ENCODE measurements at regions not wholly inside any gene's neighbourhood (a gene's known extent, or its start where the extent isn't known, plus 50 kb on each side); places are given as distances from the start of the nearest gene placed in this dataset.
A peak's percentile ranks its signal among the peaks of the same experiment; 100 is the strongest.

DNA sequence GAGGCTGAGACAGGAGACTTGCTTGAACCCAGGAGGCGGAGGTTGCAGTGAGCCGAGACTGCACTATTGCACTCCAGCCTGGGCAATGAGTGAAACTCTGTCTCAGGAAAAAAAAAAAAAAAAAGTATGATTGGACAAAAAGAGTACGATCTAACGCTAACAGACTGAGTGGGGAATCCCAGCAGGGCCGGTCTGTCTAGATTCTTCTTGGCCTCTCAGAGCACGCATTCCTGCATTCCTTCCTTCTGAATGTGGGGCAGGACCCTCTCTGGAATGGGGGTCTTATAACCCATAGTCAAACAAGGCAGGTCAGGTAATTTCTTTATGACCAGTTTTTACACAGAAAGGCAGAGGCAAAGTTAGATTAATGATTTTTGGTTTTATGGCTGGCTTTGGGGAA lies 92.0 kb upstream of the PPM1J start:
- TF ChIP-seq SIN3A (IDR thresholded peaks at IDR 0.05; ENCODE audit: borderline replicate concordance, insufficient read depth, low read length) (no peak), POLR2AphosphoS5 (IDR thresholded peaks at IDR 0.05; ENCODE audit: low read depth, low read length) (no peak), FOXP2 (optimal IDR thresholded peaks at IDR 0.05; ENCODE audit: borderline replicate concordance, extremely low read depth, extremely low read length, insufficient read depth) (no peak), TAF1 (IDR thresholded peaks at IDR 0.05; ENCODE audit: borderline replicate concordance, insufficient read depth, low read length) (no peak)
- TF ChIP-seq, protein P1, sequence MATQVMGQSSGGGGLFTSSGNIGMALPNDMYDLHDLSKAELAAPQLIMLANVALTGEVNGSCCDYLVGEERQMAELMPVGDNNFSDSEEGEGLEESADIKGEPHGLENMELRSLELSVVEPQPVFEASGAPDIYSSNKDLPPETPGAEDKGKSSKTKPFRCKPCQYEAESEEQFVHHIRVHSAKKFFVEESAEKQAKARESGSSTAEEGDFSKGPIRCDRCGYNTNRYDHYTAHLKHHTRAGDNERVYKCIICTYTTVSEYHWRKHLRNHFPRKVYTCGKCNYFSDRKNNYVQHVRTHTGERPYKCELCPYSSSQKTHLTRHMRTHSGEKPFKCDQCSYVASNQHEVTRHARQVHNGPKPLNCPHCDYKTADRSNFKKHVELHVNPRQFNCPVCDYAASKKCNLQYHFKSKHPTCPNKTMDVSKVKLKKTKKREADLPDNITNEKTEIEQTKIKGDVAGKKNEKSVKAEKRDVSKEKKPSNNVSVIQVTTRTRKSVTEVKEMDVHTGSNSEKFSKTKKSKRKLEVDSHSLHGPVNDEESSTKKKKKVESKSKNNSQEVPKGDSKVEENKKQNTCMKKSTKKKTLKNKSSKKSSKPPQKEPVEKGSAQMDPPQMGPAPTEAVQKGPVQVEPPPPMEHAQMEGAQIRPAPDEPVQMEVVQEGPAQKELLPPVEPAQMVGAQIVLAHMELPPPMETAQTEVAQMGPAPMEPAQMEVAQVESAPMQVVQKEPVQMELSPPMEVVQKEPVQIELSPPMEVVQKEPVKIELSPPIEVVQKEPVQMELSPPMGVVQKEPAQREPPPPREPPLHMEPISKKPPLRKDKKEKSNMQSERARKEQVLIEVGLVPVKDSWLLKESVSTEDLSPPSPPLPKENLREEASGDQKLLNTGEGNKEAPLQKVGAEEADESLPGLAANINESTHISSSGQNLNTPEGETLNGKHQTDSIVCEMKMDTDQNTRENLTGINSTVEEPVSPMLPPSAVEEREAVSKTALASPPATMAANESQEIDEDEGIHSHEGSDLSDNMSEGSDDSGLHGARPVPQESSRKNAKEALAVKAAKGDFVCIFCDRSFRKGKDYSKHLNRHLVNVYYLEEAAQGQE (IDR thresholded peaks at IDR 0.05; ENCODE audit: insufficient read depth in 1 of 2, low read depth in 2 of 2, low read length in 2 of 2) = no peak

DNA sequence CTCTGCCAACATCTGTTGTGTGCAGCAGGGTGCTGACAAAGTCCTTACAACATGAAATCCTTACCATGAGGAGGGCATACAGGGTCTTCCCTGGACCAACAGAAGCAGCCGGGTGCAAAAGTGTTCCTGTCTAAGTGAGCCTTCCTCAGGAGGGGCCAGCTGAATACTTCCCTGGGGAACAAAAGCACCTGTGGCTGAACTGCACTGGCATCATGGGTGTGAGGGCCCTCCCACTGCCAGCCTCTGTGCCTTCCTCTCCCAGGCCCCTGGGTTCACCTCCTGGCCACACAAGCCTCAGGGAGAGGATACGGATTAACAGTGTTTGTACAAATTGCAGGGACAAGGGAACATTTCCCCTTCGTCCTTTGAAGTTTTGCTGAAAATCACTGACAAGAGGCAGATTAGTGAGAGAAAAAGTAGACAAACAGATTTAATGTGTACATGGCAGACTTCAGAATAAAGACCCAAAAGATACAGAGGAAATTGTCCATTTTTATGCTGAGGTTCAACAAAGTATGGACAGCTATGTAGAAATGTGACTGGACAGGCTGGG lies 91.0 kb upstream of the PPM1J start:
- TF ChIP-seq TAF1 (IDR thresholded peaks at IDR 0.05; ENCODE audit: borderline replicate concordance, insufficient read depth, low read length) (no peak), SIN3A (IDR thresholded peaks at IDR 0.05; ENCODE audit: borderline replicate concordance, insufficient read depth, low read length) (no peak), POLR2AphosphoS5 (IDR thresholded peaks at IDR 0.05; ENCODE audit: low read depth, low read length) (no peak), FOXP2 (optimal IDR thresholded peaks at IDR 0.05; ENCODE audit: borderline replicate concordance, extremely low read depth, extremely low read length, insufficient read depth) (no peak)
- TF ChIP-seq, protein P1 (IDR thresholded peaks at IDR 0.05; ENCODE audit: insufficient read depth in 1 of 2, low read depth in 2 of 2, low read length in 2 of 2) = no peak

DNA sequence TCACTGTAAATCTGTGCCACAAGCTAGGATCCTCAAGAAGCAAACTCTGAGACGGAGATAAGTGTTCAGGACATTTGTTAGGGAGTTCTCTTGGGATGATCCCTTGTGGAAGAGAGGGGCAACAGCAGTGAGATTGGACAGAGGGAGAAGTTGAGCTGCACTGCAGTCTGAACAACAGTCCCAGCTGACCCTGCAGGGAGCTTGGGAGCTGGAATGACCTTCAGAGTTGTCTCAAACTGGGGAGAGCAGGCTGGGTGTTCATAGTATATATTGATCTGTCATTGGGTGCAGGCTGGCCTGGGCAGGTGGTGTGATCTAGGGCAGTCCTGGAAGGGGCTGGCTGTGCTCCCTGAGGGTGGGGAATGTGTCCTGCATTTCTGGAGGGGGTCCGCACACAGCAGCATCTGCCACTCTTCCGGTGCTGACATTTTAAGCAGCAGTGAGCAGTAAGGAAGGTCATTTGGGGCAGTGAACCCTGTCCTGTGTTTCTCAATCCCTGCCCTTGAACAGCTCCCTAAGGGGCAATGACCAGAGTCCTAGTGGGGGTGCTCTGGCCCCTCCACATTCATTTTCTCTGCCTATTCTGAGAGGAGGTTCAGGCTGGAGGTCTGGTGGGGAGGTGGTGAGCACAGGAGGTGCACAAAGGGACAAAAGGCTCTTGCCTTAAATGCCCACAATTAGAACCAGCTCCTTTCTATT lies 90.2 kb upstream of the PPM1J start:
- TF ChIP-seq FOXP2 (optimal IDR thresholded peaks at IDR 0.05; ENCODE audit: borderline replicate concordance, extremely low read depth, extremely low read length, insufficient read depth) = no peak
- TF ChIP-seq POLR2AphosphoS5 (IDR thresholded peaks at IDR 0.05; ENCODE audit: low read depth, low read length) = no peak
- TF ChIP-seq SIN3A (IDR thresholded peaks at IDR 0.05; ENCODE audit: borderline replicate concordance, insufficient read depth, low read length) = no peak
- TF ChIP-seq, protein P1 (IDR thresholded peaks at IDR 0.05; ENCODE audit: insufficient read depth in 1 of 2, low read depth in 2 of 2, low read length in 2 of 2) = no peak
- no peak for TF ChIP-seq TAF1 (IDR thresholded peaks at IDR 0.05; ENCODE audit: borderline replicate concordance, insufficient read depth, low read length)

DNA sequence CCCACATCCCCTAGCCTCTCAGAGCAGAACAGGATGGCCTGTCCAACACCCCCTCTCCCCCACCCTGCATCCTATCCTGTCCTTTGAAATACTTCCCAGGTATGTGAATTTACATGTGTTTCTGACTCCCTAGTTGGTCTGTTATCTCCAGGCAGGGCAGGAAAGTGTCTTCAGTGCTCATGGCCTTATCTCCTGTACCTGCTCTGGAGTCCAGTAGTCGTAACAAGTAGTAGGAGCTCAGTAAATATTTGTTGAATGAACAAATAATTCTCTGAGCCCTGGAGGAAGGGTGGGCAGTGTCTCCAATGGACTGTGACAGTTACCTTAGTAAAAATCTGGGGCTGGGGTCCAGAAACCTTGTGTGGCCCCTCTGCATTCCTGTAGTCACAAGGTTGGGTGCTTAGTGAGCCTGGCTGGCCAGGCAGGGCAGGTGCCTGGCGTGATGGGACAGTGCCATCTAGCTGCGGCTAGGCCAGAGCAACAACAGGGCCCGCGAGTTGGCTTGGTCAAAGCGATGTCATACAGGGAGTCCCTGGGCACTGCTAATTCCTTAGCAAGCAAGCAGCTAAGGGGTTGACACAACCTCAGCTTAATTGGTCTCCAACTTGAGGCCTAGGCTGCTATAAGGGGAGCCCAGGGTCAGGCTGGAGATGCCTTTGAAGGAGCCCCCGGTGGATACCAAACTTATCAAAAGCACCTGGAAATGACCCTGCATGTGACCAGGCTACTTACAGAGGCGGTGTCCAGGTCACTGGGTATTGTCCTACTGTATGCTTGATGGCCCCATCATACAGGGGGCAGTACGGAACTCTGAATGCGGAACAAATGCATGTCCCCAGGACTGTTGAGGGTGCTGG lies 89.0 kb upstream of the PPM1J start:
- TF ChIP-seq, protein P1 (IDR thresholded peaks at IDR 0.05; ENCODE audit: insufficient read depth in 1 of 2, low read depth in 2 of 2, low read length in 2 of 2) = no peak
- TF ChIP-seq FOXP2 (optimal IDR thresholded peaks at IDR 0.05; ENCODE audit: borderline replicate concordance, extremely low read depth, extremely low read length, insufficient read depth) = peak; percentile 48
